Astrocyte of the cerebellum (primary cell): ENCODE measurements at regions not wholly inside any gene's neighbourhood (a gene's known extent, or its start where the extent isn't known, plus 50 kb on each side); places are given as distances from the start of the nearest gene placed in this dataset.

ENCODE experiments used
- DNase-seq: peaks from one replicate; pipeline ENCODE4 v3.0.0-alpha.2; 2011; ENCODE audit warnings: low read depth
- H3K4me3 ChIP-seq: 2 replicates; pipeline ENCODE4 v1.5.1; 2011; ENCODE audit warnings: mild to moderate bottlenecking, low read depth, low read length, moderate library complexity
- CTCF ChIP-seq: IDR thresholded peaks from 2 replicates; pipeline ENCODE4 v1.5.1; 2012; ENCODE audit warnings: low read length, low read depth, moderate library complexity, mild to moderate bottlenecking; ENCODE audit errors: missing control alignments
- in situ Hi-C: cut with HindIII; loops from 2 replicates; pipeline ENCODE4 v1.10.0; 2017; ENCODE audit warnings: low sequenced_read_pairs

GRCh38 chr2:60046529-60046928, 506.9 kb downstream of the BCL11A start:
- no peak for TF ChIP-seq CTCF
- in situ Hi-C loops, result no loop called here
- H3K4me3 ChIP-seq, result no peak overlapping the region
- DNase-seq, result no peak

DNA sequence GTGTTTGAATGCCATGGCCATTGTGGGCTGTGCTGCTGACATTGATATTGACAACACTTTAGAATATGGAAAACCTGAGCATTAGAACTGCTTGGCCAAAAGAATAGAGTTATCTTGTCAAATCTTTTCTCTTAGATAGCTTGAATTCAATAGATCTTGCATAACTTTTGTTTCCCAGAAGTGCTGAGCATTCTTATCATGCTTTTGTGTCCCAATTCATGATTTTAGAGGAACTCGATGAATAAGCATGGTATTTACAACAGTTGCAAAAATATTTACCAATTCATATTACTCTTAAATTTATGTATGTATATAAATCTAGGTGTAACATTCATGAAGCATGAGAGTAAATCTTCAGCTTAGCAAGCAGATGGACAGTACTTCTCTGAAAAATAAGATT, 508.0 kb downstream of the BCL11A start:
- TF ChIP-seq CTCF, result no peak
- DNase-seq, result no peak
- in situ Hi-C loops, result no loop called here
- H3K4me3 ChIP-seq, result no peak overlapping the region

GRCh38 chr2:60044484-60044883, 509.0 kb downstream of the BCL11A start:
- in situ Hi-C loops, result no loop called here
- H3K4me3 ChIP-seq, result no peak overlapping the region

GRCh38 chr2:60042023-60042422, 511.4 kb downstream of the BCL11A start:
- in situ Hi-C loops, result no loop called here
- no peak for DNase-seq
- H3K4me3 ChIP-seq, result no peak overlapping the region
- TF ChIP-seq CTCF, result no peak

More at GRCh38 chr2:60044484-60044883, 509.0 kb downstream of the BCL11A start:
- no peak for DNase-seq
- no peak for TF ChIP-seq CTCF

- TF ChIP-seq CTCF, result no peak
- in situ Hi-C loops, result no loop called here
- no peak overlapping the region for H3K4me3 ChIP-seq
- no peak for DNase-seq
Measured at GRCh38 chr2:60033325-60033724, 520.1 kb downstream of the BCL11A start.

DNA sequence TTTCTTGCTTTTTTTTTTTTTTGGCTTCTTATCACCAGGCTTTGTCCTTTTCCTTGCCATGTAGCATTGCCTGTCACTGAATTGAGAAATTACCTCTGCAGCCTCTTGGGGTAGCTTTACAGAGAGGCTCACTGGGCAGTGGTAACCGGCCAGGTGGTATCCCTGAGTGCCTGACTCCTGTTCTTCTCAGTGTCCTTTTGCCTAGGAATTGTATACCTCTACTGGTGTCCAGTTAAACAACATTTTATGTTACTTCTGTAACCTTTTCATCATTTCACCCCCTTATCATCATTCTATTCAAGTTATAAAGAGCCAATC, 523.9 kb downstream of the BCL11A start:
- H3K4me3 ChIP-seq, result no peak overlapping the region
- in situ Hi-C loops, result no loop called here
- TF ChIP-seq CTCF, result no peak
- DNase-seq, result no peak

GRCh38 chr2:60028849-60029565, 524.4 kb downstream of the BCL11A start:
- H3K4me3 ChIP-seq, result no peak overlapping the region
- in situ Hi-C loops, result no loop called here
- no peak for TF ChIP-seq CTCF
- no peak for DNase-seq
